ENCODE measurements at regions not wholly inside any gene's neighbourhood (a gene's known extent, or its start where the extent isn't known, plus 50 kb on each side); places are given as distances from the start of the nearest gene placed in this dataset.

DNA sequence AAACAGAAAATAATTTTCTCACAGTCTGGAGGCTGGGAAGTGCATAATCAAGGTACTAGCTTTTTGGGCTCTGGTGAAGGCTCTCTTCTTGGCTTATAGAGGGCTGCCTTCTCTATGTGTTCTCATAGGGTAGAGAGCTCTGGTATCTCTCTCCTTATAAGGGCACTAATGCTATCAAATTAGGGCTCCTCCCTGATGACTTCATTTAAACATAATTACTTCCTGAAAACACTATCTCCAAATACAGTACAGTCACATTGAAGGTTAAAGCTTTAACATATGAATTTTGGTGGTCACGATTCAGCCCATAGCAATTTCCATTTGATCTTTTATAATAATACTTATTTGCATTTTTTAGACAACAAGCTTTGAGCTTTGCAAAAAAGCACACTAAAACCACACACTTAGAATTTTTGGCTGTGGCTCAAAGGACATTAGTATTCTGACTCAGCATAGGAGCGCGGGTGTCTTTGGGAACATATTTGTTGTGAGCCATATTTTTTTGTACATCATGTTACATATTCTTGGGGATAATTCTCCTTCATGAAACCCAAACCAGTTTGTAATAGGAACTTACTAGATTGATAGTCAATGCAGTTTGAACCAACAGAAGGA is 808.1 kb upstream of the FBXO33 start:
- TF ChIP-seq, protein P1, sequence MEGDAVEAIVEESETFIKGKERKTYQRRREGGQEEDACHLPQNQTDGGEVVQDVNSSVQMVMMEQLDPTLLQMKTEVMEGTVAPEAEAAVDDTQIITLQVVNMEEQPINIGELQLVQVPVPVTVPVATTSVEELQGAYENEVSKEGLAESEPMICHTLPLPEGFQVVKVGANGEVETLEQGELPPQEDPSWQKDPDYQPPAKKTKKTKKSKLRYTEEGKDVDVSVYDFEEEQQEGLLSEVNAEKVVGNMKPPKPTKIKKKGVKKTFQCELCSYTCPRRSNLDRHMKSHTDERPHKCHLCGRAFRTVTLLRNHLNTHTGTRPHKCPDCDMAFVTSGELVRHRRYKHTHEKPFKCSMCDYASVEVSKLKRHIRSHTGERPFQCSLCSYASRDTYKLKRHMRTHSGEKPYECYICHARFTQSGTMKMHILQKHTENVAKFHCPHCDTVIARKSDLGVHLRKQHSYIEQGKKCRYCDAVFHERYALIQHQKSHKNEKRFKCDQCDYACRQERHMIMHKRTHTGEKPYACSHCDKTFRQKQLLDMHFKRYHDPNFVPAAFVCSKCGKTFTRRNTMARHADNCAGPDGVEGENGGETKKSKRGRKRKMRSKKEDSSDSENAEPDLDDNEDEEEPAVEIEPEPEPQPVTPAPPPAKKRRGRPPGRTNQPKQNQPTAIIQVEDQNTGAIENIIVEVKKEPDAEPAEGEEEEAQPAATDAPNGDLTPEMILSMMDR (IDR thresholded peaks at IDR 0.05) = no peak
- TF ChIP-seq EP300 (IDR thresholded peaks at IDR 0.05) = no peak
- TF ChIP-seq POLR2A (IDR thresholded peaks at IDR 0.05) = no peak

DNA sequence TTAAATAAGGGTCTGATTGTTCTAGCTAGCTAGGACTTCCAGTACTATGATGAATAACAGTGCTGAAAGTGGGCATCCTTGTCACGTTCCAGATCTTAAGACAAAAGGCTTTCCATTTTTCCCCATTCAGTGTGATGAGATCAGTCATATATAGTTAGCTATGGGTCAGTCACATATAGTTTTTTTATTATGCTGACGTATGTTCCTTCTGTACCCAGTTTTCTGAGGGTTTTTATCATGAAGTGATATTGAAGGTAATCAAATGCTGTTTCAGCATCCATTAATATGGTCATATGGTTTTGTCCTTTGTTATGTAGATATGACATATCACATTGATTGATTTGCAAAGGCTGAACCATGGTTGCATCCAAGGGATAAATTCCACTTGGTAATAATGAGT is 800.1 kb upstream of the FBXO33 start:
- Histone ChIP-seq H3K36me3 (no peaks in the 10 kb centered on the region), H3K4me1 (no peaks in the 10 kb centered on the region)
- 51 to 53% methylated on average over 2 of the region's 2 CpGs for WGBS, 2 donors

More for the DNA sequence above, 808.1 kb upstream of the FBXO33 start:
- WGBS, 2 donors = 65 to 70% methylated on average over 3 of the region's 3 CpGs
- Histone ChIP-seq H3K4me1 (no peaks in the 10 kb centered on the region), H3K4me3 (no peak overlapping the region), H3K27ac (no peak overlapping the region), H3K9me3 (peaks cover 0 to 1% (median 0%) of the 10 kb centered on the region in 4 donors), H3K36me3 (no peaks in the 10 kb centered on the region), H3K27me3 (no peaks in the 10 kb centered on the region)
- no peak for DNase-seq (ENCODE audit: low spot score in 2 of 2)

DNA sequence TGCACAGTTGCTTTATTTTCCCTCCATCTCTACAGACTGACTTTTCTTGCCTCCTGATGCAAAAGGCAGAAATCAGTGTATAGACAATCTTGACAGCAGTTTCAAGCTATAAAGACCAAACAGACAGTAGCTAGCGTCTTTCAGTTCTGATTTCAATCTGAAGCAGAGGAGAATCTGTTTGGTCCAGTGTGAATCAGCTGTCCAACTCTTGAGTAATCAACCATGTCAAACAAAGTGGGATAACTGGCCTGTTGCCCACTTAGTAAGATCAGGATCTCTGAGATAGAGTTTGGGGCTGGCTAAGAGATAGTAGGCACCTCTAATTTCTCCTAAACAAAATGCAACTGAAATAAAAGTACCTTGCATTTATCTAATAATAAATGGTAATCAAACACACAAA is 797.4 kb upstream of the FBXO33 start:
- TF ChIP-seq, protein P1 (IDR thresholded peaks at IDR 0.05) = no peak
- no peak for TF ChIP-seq EP300 (IDR thresholded peaks at IDR 0.05)
- Histone ChIP-seq H3K4me3 (no peak overlapping the region), H3K27me3 (no peaks in the 10 kb centered on the region), H3K27ac (no peak overlapping the region), H3K4me1 (no peaks in the 10 kb centered on the region), H3K9me3 (no peaks in the 10 kb centered on the region), H3K36me3 (no peaks in the 10 kb centered on the region)
- WGBS, 2 donors = 83 to 87% methylated on average over 1 of the region's 1 CpG
- no peak for DNase-seq (ENCODE audit: low spot score in 2 of 2)

More for the DNA sequence above, 800.1 kb upstream of the FBXO33 start:
- no peak overlapping the region for H3K27ac ChIP-seq
- H3K9me3 ChIP-seq = peaks cover 0 to 6% (median 0%) of the 10 kb centered on the region in 4 donors
- no peaks in the 10 kb centered on the region for H3K27me3 ChIP-seq
- no peak for TF ChIP-seq POLR2A (IDR thresholded peaks at IDR 0.05)
- no peak for TF ChIP-seq EP300 (IDR thresholded peaks at IDR 0.05)
- DNase-seq (ENCODE audit: low spot score in 2 of 2) = no peak
- H3K4me3 ChIP-seq = no peak overlapping the region

DNA sequence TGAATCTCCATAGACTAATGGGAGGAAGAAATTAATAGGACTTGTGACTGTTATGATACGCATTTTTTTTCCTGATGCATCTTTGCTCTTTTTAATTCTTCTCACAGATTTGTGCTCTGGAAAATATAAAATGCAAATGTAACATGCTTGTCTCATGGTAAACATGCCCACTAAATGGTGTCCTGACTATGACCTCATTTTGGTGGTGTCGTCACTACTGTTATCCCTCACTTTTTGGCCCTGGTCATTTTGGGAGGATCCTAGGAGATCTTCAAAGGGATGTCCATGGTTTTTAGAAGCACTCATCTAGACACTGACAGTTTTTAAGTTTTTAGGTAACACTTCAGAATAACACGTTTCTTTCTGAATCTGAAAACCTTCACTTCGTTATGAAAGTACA is 790.8 kb upstream of the FBXO33 start:
- Histone ChIP-seq H3K4me1 (no peaks in the 10 kb centered on the region), H3K27me3 (no peaks in the 10 kb centered on the region), H3K9me3 (no peaks in the 10 kb centered on the region), H3K27ac (no peak overlapping the region), H3K4me3 (no peak overlapping the region), H3K36me3 (no peaks in the 10 kb centered on the region)
- no peak for DNase-seq (ENCODE audit: low spot score in 2 of 2)
- TF ChIP-seq POLR2A (IDR thresholded peaks at IDR 0.05) (no peak), EP300 (IDR thresholded peaks at IDR 0.05) (no peak)
- TF ChIP-seq, protein P1 (IDR thresholded peaks at IDR 0.05) = no peak
- 89 to 90% methylated on average over 4 of the region's 4 CpGs for WGBS, 2 donors

DNA sequence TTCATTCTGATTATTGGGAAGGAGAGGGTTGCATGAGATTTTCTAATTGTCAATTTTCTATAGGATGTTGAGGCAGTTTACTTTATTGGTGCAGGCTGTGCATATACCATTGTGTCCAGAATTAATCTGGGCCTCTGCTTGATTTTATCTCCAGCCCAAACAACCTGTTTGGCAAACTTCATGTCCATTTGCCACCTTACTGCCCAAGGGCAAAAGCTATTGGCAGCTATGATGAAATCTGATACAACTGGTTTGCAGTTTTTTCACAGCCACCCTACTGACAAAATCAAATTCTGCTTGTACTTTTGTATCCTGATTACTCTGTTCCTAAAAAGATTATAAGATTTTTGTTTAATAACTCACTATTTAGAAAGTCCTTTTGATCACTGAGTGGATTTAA is 789.2 kb upstream of the FBXO33 start:
- no peaks in the 10 kb centered on the region for H3K27me3 ChIP-seq
- no peak for DNase-seq (ENCODE audit: low spot score in 2 of 2)
- H3K4me3 ChIP-seq = no peak overlapping the region
- no peak for TF ChIP-seq POLR2A (IDR thresholded peaks at IDR 0.05)
- TF ChIP-seq, protein P1 (IDR thresholded peaks at IDR 0.05) = no peak
- no peak for TF ChIP-seq EP300 (IDR thresholded peaks at IDR 0.05)
- no peak overlapping the region for H3K27ac ChIP-seq
- H3K4me1 ChIP-seq = no peaks in the 10 kb centered on the region
- peaks cover 0 to 4% (median 0%) of the 10 kb centered on the region in 4 donors for H3K9me3 ChIP-seq
- H3K36me3 ChIP-seq = no peaks in the 10 kb centered on the region

DNA sequence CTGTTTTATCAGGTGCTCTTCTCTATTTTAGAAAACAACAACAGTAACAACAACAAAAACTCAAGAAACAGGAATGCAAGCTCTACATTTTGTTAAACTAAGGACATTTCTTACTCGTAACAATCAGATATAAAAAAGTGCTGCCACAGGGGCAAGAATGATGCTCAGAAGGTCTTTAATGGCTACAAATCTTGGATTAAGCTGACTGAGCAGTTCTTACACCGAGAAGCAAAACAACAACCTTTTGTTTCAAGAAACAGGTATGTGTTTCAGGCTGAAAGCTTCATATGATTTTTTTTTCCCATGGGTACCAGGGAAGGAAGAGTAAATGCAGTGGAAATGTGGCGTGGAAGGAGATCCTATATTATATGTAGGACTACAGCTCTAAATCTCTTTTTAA is 786.8 kb upstream of the FBXO33 start:
- H3K27me3 ChIP-seq = no peaks in the 10 kb centered on the region
- no peak for DNase-seq (ENCODE audit: low spot score in 2 of 2)
- no peak for TF ChIP-seq POLR2A (IDR thresholded peaks at IDR 0.05)
- TF ChIP-seq, protein P1 (IDR thresholded peaks at IDR 0.05) = no peak
- no peak for TF ChIP-seq EP300 (IDR thresholded peaks at IDR 0.05)
- 59% methylated on average over 3 of the region's 3 CpGs for WGBS, 2 donors
- H3K4me3 ChIP-seq = no peak overlapping the region
- no peak overlapping the region for H3K27ac ChIP-seq
- H3K9me3 ChIP-seq = peaks cover 0 to 4% (median 0%) of the 10 kb centered on the region in 4 donors
- H3K4me1 ChIP-seq = no peaks in the 10 kb centered on the region
- H3K36me3 ChIP-seq = no peaks in the 10 kb centered on the region
